ENCODE measurements at regions not wholly inside any gene's neighbourhood (a gene's known extent, or its start where the extent isn't known, plus 50 kb on each side); places are given as distances from the start of the nearest gene placed in this dataset.

DNA sequence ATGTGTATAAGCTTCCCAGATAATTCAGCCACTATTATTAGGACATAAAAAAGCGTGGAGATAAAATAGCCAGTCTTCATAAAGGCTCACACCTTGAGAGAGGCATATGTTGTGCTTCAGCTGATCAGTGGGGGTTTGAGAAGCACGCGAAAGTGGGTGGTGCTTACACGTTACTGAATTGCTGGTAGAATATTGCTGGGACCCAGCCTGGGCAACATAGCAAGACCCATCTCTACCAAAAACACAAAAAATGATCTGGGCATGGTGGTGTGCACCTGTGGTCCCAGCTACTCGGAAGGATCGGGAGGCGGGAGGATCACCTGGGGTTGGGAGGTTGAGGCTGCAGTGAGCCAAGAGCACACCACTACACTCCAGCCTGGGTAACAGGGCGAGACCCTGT is 74.9 kb upstream of the MBOAT2 start:
- no peak for TF ChIP-seq CTCF (IDR thresholded peaks at IDR 0.05; ENCODE audit: low read depth, low read length)
- H3K4me3 ChIP-seq (ENCODE audit: low read depth, low read length) = no peak overlapping the region

DNA sequence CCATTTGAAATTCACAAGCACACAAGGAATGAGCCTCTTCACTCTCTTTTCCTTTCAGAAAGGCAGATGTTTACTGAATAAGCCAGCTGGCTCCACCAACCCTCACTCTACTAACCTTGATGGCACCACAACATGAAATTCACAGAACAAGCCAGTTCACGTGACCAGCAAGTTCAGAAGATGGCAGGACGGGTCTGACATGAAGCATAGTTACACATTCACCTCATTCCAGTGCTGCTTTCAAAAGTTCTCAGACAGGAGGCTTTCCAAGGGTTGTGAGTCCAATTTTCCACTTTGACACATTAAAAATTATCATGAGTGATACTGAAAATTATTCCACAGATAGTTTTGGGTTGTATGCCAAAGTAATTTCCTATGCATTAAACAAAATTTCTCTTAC is 74.2 kb upstream of the MBOAT2 start:
- H3K4me3 ChIP-seq (ENCODE audit: low read depth, low read length) = no peak overlapping the region
- no peak for TF ChIP-seq CTCF (IDR thresholded peaks at IDR 0.05; ENCODE audit: low read depth, low read length)

DNA sequence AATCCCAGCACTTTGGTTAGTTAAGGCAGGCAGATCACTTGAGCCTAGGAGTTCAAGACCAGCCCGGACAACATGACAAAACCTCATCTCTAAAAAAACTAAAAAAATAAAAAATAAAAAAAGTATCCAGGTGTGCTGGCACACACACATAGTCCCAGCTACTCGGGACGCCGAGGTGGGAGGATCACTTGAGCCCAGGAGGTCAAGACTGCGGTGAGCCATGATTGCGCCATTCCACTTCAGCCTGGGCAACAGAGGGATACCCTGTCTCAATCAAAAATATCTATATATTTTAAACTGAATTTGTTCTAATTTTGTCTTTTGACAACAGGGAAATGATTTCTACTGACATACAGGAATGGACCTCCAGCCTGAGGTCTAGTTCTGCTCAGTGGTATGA is 73.3 kb upstream of the MBOAT2 start:
- H3K4me3 ChIP-seq (ENCODE audit: low read depth, low read length) = no peak overlapping the region

GRCh38 chr2:9076210-9076609 is 72.7 kb upstream of the MBOAT2 start:
- TF ChIP-seq CTCF (IDR thresholded peaks at IDR 0.05; ENCODE audit: low read depth, low read length) = no peak
- H3K4me3 ChIP-seq (ENCODE audit: low read depth, low read length) = no peak overlapping the region

More for the DNA sequence above, 73.3 kb upstream of the MBOAT2 start:
- TF ChIP-seq CTCF (IDR thresholded peaks at IDR 0.05; ENCODE audit: low read depth, low read length) = no peak

GRCh38 chr2:9074930-9075329 is 71.4 kb upstream of the MBOAT2 start:
- TF ChIP-seq CTCF (IDR thresholded peaks at IDR 0.05; ENCODE audit: low read depth, low read length) = no peak
- no peak overlapping the region for H3K4me3 ChIP-seq (ENCODE audit: low read depth, low read length)

DNA sequence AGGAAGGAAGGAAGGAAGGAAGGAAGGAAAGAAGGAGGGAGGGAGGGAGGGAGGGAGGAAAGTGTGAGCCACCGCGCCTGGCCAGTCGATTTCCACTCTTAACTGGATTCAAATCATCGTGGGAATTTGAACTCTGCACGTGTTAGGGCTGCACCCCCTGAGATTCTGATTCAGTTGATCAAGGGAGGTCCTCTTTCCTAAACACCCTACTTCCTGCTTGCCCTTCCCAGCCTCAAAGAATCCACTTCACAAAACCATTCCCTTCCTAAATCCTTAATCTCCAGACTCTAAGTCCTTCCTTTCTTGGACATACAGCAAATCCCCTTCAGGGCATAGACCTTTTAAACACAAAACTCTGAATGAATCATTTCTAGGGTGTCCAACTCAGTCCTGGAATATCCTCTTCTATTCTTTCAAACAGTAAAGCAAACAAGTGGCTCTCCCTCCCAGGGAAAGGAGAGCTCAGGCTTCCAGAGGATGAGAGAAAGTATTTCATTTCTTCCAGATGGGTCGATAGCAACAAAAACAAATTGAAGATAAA is 68.2 kb upstream of the MBOAT2 start:
- no peak for TF ChIP-seq CTCF (IDR thresholded peaks at IDR 0.05; ENCODE audit: low read depth, low read length)
- no peak overlapping the region for H3K4me3 ChIP-seq (ENCODE audit: low read depth, low read length)

GRCh38 chr2:9071032-9071431 is 67.5 kb upstream of the MBOAT2 start:
- no peak for TF ChIP-seq CTCF (IDR thresholded peaks at IDR 0.05; ENCODE audit: low read depth, low read length)
- no peak overlapping the region for H3K4me3 ChIP-seq (ENCODE audit: low read depth, low read length)
